ENCODE measurements at regions not wholly inside any gene's neighbourhood (a gene's known extent, or its start where the extent isn't known, plus 50 kb on each side); places are given as distances from the start of the nearest gene placed in this dataset.

DNA sequence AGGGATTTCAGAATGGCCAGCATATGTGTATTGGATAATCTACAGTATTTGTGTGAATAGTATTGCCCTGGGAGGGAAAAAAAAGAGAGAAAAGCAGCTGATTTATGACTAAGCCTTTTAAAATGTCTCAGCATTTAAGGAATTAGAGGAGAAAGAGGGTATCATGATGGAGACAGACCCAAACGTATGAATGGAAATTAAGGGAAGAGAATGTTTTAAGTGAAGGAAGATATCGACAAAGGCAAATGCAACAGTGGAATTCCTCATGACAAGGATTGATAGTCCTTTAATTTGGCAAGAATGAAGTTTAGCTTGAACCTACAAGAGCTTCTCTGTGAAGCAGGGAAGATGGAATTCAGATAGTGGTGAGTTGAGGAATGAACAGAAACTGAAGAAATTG lies 367.3 kb upstream of the POU3F2 start:
- Histone ChIP-seq H3K79me2 (ENCODE audit: insufficient read depth, low read length) (no peaks in the 10 kb centered on the region), H3K9me3 (ENCODE audit: control insufficient read depth in 1 of 2, insufficient read depth in 1 of 2, low read depth in 1 of 2, low read length in 2 of 2) (no peaks in the 10 kb centered on the region), H3K9ac (ENCODE audit: low read length) (no peak overlapping the region), H3K4me3 (replicated peaks in 1 of 2; ENCODE audit: low read depth in 1 of 2, low read length in 2 of 2) (no peak overlapping the region), H2AFZ (ENCODE audit: low read depth, low read length, poor library complexity, severe bottlenecking) (no peak overlapping the region), H3K27me3 (ENCODE audit: insufficient read depth, low read length) (peaks cover 10% of the 10 kb centered on the region; the same call in 1 of the 2 replicates), H3K9me2 (ENCODE audit: insufficient read depth) (no peaks in the 10 kb centered on the region), H4K20me1 (ENCODE audit: insufficient read depth) (no peaks in the 10 kb centered on the region; the same call in 1 of the 2 replicates), H3K27ac (ENCODE audit: low read depth, low read length) (no peak overlapping the region), H3K4me1 (ENCODE audit: control insufficient read depth in 1 of 2, insufficient read depth in 2 of 2, low read length in 2 of 2) (no peaks in the 10 kb centered on the region), H3K4me2 (ENCODE audit: low read length) (no peak overlapping the region), H3K36me3 (ENCODE audit: control insufficient read depth in 1 of 2, insufficient read depth in 2 of 2, low read length in 2 of 2) (no peaks in the 10 kb centered on the region)
- intact Hi-C loops (cut with micrococcal nuclease), result no loop called here
- ChIA-PET CTCF (no interaction called here), RAD21 (ENCODE audit: low non-redundant PET in 1 of 2, low total read pairs in 2 of 2, uncharacterized antibody in 2 of 2, unreplicated experiment in 2 of 2) (no interaction called here), POLR2A (no interaction called here)
- BruUV-seq (replicated peaks), result no TSS peak
- DNase-seq (ENCODE audit: low read depth, low spot score) (no peak), ATAC-seq (no peak)
- TF ChIP-seq, protein P1, sequence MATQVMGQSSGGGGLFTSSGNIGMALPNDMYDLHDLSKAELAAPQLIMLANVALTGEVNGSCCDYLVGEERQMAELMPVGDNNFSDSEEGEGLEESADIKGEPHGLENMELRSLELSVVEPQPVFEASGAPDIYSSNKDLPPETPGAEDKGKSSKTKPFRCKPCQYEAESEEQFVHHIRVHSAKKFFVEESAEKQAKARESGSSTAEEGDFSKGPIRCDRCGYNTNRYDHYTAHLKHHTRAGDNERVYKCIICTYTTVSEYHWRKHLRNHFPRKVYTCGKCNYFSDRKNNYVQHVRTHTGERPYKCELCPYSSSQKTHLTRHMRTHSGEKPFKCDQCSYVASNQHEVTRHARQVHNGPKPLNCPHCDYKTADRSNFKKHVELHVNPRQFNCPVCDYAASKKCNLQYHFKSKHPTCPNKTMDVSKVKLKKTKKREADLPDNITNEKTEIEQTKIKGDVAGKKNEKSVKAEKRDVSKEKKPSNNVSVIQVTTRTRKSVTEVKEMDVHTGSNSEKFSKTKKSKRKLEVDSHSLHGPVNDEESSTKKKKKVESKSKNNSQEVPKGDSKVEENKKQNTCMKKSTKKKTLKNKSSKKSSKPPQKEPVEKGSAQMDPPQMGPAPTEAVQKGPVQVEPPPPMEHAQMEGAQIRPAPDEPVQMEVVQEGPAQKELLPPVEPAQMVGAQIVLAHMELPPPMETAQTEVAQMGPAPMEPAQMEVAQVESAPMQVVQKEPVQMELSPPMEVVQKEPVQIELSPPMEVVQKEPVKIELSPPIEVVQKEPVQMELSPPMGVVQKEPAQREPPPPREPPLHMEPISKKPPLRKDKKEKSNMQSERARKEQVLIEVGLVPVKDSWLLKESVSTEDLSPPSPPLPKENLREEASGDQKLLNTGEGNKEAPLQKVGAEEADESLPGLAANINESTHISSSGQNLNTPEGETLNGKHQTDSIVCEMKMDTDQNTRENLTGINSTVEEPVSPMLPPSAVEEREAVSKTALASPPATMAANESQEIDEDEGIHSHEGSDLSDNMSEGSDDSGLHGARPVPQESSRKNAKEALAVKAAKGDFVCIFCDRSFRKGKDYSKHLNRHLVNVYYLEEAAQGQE (IDR thresholded peaks at IDR 0.05; ENCODE audit: low read depth), result no peak
- TF ChIP-seq RAD21 (IDR thresholded peaks at IDR 0.05; ENCODE audit: low read depth) (no peak), CBX3 (IDR thresholded peaks at IDR 0.05; ENCODE audit: low read depth) (no peak), SRF (IDR thresholded peaks at IDR 0.05; ENCODE audit: low read depth) (no peak), EZH2 (IDR thresholded peaks at IDR 0.05) (no peak), POLR2AphosphoS5 (IDR thresholded peaks at IDR 0.05; ENCODE audit: low read depth, low read length) (no peak), ELF1 (IDR thresholded peaks at IDR 0.05; ENCODE audit: borderline replicate concordance, low read depth) (no peak), EGR1 (IDR thresholded peaks at IDR 0.05; ENCODE audit: low read depth) (no peak), CEBPB (IDR thresholded peaks at IDR 0.05; ENCODE audit: low read depth) (no peak), TCF7L2 (IDR thresholded peaks at IDR 0.05; ENCODE audit: borderline replicate concordance, extremely low read depth, insufficient read depth, insufficient read length) (no peak), ZFX (IDR thresholded peaks at IDR 0.05) (no peak), MAX (IDR thresholded peaks at IDR 0.05) (no peak), CTCF (IDR thresholded peaks at IDR 0.05 in 2 of 3, conservative IDR thresholded peaks at IDR 0.05 in 1 of 3; ENCODE audit: borderline replicate concordance in 1 of 3, insufficient read depth in 1 of 3, low read depth in 2 of 3, low read length in 2 of 3) (no peak)
- TF ChIP-seq, protein P2, sequence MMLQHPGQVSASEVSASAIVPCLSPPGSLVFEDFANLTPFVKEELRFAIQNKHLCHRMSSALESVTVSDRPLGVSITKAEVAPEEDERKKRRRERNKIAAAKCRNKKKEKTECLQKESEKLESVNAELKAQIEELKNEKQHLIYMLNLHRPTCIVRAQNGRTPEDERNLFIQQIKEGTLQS (IDR thresholded peaks at IDR 0.05), result no peak

Measured in HCT116 (cell line).